HG03175 (cell line): ENCODE measurements at regions not wholly inside any gene's neighbourhood (a gene's known extent, or its start where the extent isn't known, plus 50 kb on each side); places are given as distances from the start of the nearest gene placed in this dataset.

Source experiments
- ATAC-seq: cut with Tn5 transposase; IDR thresholded peaks from one replicate; pipeline ENCODE4 v1.9.1; 2021; ENCODE audit warnings: mild to moderate bottlenecking, moderate library complexity; ENCODE audit not compliant: unreplicated experiment

- ATAC-seq: no peak
These were observed 395.5 kb upstream of the BOD1L1 start for GRCh38 chr4:14023036-14023435.

- no peak for ATAC-seq
These were observed 396.4 kb upstream of the BOD1L1 start for GRCh38 chr4:14023896-14024295.

GRCh38 chr4:14025111-14025510 is 397.6 kb upstream of the BOD1L1 start:
- ATAC-seq: no peak

- ATAC-seq: no peak
These were observed 398.4 kb upstream of the BOD1L1 start for GRCh38 chr4:14025891-14026290.

- ATAC-seq: no peak
These were observed 401.3 kb upstream of the BOD1L1 start for GRCh38 chr4:14028862-14029261.

- no peak for ATAC-seq
These were observed 407.6 kb upstream of the BOD1L1 start for GRCh38 chr4:14035076-14035475.

- ATAC-seq: no peak
These were observed 415.7 kb upstream of the BOD1L1 start for GRCh38 chr4:14043203-14043602.

GRCh38 chr4:14046642-14047041 is 419.1 kb upstream of the BOD1L1 start:
- ATAC-seq: no peak

GRCh38 chr4:14047840-14048239 is 420.3 kb upstream of the BOD1L1 start:
- no peak for ATAC-seq

GRCh38 chr4:14049946-14050345 is 422.4 kb upstream of the BOD1L1 start:
- no peak for ATAC-seq

- ATAC-seq: no peak
These were observed 425.8 kb upstream of the BOD1L1 start for GRCh38 chr4:14053291-14053690.

GRCh38 chr4:14054391-14054790 is 426.9 kb upstream of the BOD1L1 start:
- no peak for ATAC-seq

- no peak for ATAC-seq
These were observed 431.5 kb upstream of the BOD1L1 start for GRCh38 chr4:14059006-14059405.

GRCh38 chr4:14064984-14065383 is 437.5 kb upstream of the BOD1L1 start:
- ATAC-seq: no peak

GRCh38 chr4:14065406-14065805 is 437.9 kb upstream of the BOD1L1 start:
- no peak for ATAC-seq

- no peak for ATAC-seq
These were observed 439.5 kb upstream of the BOD1L1 start for GRCh38 chr4:14066979-14067378.

- no peak for ATAC-seq
These were observed 442.4 kb upstream of the BOD1L1 start for GRCh38 chr4:14069886-14070285.

- ATAC-seq: no peak
These were observed 442.9 kb upstream of the BOD1L1 start for GRCh38 chr4:14070289-14070880.

GRCh38 chr4:14072506-14072905 is 445.0 kb upstream of the BOD1L1 start:
- no peak for ATAC-seq

- ATAC-seq: no peak
These were observed 449.3 kb upstream of the BOD1L1 start for GRCh38 chr4:14076776-14077175.

GRCh38 chr4:14078326-14078725 is 450.8 kb upstream of the BOD1L1 start:
- no peak for ATAC-seq

GRCh38 chr4:14079601-14080000 is 452.1 kb upstream of the BOD1L1 start:
- ATAC-seq: no peak

- no peak for ATAC-seq
These were observed 455.6 kb upstream of the BOD1L1 start for GRCh38 chr4:14083150-14083549.
